ENCODE measurements at regions not wholly inside any gene's neighbourhood (a gene's known extent, or its start where the extent isn't known, plus 50 kb on each side); places are given as distances from the start of the nearest gene placed in this dataset.
A peak's percentile ranks its signal among the peaks of the same experiment; 100 is the strongest.

DNA sequence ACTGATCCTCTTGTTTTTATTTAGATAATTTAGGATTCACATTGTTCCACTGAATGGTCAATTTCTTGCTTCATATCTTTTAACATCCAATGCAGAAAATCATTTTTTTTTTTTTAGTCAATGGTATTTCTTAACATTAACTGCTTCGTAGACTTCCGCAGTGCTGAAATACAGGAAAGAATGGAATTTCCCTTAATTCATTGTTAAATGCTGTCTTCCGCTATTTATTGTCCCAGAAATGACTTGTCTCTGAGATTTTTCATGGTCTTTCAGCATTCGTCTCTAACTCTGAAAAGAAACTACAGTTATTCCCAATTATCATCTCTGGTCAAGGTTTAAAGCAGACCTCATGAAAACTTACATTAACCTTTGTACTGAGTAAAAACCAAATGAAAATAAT lies 1029.1 kb upstream of the MANEA start:
- DNase-seq (ENCODE audit: low read depth in 2 of 2): peak; percentile 11 to 41

DNA sequence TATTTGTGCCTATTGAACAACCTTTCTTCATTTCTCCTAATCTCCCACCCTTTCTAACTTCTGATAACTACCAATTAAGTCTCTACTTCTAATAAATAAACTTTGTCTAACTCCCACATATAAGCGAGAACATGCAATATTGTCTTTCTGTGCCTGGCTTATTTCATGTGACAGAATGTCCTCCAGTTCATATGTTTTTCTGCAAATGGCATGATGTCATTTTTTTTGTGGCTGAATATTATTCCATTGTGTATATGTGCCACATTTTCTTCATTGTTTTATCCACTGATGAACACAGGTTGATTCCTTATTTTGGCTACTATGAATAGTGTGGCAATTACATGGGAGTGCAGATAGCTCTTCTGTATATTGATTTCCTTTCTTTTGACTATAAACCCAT lies 1041.5 kb upstream of the MANEA start:
- no peak for DNase-seq (ENCODE audit: low read depth in 2 of 2)

DNA sequence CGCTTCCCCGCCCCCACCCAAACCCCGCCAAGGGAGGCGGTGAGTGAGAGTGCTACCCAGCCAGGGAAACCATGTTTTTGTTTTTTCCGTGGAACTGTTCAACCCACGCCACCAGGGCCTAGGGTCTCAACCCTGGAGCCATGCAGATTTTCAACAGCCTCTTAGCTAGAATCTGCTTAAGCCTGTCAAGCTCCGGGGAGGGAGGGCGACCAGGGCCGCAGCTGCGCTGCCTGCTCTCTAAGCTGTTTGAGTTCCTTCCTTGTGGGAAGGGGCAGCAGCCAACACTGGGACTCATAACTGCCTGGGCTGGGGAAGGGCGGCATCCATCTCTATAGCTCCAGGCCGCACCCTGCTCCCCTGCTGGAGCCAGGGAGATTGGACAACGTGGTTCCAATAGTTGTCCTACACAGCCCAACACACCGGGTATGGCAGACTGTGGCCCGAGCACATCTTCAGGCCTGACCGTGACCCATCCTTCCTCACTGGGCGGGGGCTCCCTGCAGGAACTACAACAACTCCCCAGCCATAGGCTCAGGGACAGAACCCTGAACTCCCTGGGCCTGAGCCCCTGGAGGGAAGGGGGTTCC lies 1065.7 kb upstream of the MANEA start:
- no peak for DNase-seq (ENCODE audit: low read depth in 2 of 2)

DNA sequence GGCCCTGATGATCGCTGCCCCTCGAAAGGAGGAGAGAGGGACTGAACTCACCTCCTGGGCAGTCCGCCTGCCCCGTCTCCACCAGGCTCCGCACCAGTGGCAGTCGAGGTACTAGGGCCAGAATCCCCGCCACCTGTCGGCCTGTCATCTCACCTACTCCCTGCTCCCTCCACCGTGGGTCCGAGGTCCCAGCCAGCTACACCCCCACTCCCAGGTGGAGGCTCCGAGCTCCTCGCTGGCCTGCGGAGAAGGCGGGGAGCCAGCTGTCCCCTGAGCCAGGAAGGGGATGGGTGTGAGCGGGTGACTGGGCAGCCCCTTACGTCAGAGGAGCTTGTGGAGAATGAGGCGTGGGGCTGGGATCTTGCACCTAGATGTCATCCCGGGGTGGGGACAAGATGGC lies 1066.5 kb upstream of the MANEA start:
- no peak for DNase-seq (ENCODE audit: low read depth in 2 of 2)

DNA sequence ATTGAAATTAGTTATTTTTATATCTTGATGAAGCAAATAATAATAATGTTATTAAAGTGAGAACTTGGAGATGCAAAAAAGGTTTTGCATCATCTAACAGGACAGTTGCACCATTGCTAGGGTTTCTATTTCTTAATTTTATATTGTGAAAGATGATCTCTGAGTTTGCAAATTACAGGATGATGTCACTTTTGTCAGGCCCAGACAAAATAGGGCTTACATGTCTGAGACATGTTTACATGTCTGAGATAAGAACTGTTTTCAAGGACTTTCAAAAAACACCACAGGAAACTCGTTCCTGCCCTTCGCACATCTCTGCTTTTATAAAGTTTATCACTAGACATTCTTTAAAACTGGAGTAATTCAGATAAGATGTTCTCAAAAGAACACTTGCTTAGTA lies 1075.8 kb upstream of the MANEA start:
- no peak for DNase-seq (ENCODE audit: low read depth in 2 of 2)

DNA sequence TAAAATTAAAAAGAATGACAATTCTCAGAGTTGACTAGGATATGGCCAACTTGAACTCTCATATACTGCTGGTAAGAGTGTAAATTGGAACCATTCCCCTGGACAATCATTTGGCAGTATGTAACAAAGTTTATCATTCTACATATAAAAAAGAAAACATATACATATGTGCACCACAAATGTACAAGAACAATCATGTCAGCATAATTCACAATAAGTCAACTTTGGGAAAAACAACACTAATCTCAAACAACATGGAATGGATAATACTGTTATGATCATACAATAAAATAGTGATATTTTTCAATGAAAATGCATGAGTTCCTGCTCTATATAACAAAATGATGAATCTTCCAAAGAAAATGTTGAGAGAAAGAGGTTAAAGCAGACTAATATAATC lies 1078.7 kb upstream of the EPHA7 start:
- no peak for DNase-seq (ENCODE audit: low read depth in 2 of 2)

DNA sequence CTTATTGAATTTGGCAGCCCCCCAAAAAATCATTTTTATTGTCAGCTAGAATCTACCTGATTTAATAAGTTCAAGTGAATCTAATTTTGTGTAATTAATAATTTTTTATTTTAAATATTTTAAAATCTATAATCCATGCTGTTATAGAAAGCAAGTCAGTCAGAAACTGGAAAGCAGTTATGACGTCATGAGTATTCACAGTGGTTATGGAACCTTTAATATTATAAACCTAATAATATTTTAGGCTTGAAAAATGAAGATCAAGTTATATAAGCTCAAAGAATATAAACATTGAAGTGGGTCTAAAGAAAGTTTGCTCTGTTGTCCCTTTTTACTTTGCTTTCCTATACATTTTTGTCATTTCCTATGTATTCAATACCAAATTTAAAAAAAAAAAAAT lies 1075.1 kb upstream of the EPHA7 start:
- no peak for DNase-seq (ENCODE audit: low read depth in 2 of 2)

DNA sequence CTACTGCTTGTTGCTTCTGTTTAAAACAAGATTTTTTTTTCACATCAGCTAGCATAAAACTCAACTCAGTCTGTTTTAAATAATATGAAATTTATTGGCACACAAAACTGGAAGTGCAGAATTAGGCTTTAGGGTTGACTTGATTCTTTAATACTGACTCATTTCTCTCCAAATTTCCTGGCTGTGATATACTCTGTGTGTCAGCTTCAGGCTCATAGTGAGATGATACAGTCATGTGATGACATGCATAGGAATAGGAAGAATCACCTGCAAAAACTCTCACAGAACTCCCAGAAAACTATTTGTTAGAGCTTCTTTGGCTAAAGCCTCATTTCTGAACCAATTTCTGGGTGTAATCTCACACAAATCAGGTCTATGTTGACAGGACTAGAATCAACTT lies 1068.0 kb upstream of the EPHA7 start:
- no peak for DNase-seq (ENCODE audit: low read depth in 2 of 2)

DNA sequence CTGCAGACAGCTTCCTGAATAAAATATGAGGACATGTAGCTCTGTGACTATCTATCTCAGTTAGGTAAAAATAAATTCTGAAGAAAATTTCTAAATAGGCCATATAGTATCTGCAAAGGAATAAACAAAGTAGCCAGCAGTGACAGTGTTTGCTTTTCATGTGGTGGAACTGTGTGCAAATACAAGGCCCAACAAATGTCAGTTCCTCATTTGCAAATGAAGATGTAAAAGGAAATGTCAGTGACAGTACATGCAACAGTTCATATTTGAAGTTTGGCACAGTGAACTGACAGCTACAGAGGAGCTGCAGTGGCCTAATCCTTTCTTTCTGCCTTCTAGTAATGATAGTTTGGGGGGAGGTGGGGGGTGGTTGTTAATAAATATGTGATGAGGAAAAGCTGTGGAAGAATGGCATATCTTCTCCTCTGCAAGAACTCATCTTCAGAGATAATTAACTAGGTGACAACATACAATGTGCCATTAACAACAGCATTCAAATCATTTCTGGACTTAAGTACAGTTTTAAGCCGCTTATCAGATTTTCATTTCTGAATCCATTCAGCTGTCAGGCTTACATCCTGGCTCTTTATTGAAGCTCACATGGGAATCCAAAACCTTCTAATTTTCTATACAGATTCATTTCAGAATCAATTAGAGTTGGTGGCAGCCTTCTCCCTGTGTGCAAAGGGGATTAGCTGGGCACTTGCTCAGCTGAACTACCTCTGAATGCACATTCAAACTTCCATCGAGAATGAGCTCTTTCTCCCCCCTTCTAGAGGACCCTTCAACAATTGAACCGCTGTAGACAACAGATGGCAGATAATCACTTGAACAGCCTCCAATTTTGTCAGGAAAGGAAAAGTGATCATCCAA lies 1059.0 kb upstream of the EPHA7 start:
- no peak for DNase-seq (ENCODE audit: low read depth in 2 of 2)

DNA sequence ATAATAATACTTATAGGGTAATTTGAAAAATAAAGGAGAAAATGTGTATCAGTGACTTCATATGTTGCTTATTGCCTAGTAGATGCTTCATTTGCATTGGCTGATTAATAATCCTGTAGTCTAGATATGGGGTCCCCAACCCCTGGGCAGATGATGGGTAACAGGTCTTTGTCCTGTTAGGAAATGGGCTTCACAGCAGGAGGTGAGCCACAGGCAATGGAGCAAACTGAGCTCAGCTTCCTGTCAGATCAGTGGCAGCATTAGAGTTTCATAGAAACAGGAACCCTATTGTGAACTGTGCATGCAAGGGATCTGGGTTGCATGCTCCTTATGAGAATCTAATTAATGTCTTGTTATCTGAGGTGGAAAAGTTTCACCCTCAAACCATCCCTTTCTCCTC lies 1049.5 kb upstream of the EPHA7 start:
- DNase-seq (ENCODE audit: low read depth in 2 of 2): no peak

DNA sequence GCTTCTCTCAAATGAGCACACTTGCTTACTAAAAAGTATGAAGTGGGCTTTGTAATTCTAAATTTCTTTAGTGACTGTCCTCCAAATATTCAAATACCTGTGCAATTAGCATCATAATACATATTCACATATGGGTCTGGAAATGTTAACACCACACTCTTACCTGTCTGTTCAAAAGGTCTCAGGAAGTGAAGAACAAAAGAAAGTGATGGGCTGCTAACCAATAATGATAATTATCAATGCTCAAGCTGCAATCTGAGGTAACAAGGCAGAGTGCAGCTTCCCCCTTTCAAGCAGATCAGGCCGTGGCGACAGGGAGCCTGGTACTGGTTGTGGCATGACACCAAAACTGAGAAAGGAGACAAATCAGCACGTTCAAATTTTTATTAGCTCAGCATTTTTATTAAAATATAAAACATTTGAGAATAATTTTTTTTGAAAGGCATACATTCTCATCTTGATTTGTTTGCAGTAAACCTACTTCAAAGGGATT lies 1044.7 kb upstream of the EPHA7 start:
- DNase-seq (ENCODE audit: low read depth in 2 of 2): no peak

DNA sequence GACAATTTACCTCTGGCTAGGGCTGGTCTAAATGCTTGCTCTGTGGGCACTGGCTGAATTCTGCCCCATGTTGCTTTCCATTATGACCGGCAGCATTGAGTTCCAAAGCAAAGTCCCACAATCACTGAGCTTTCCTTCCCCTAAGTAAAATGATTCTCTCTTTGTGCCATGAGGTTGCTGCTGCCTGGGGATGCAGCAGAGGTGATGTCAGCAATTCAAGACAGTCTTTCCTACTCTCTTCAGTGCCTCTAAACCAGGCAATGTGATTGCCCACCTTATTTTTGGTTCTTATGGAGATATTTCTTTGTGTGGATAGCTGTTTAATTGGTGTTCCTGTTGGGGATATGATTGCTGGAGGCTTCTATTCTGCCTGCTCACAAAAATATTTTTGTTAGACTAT lies 1043.9 kb upstream of the EPHA7 start:
- no peak for DNase-seq (ENCODE audit: low read depth in 2 of 2)

DNA sequence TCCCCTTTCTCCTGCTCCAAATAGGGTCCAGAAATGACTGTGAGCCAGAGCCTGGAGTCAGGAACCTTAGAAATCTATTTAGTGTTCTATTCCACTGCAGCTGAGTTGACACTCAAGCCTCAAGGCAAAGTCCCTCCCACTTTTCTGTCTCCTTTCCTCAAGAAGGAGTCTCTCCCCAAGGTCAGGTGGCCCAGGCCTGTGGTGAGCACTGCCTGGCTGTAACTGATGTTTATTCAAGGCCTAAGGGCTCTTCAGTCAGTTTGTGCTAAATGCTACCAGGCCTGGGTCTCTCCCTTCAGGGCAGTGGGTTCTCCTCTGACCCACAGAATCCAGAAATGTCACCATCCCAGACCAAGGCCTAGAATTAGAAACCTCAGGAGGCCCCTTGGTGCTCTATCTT lies 1042.9 kb upstream of the EPHA7 start:
- no peak for DNase-seq (ENCODE audit: low read depth in 2 of 2)

DNA sequence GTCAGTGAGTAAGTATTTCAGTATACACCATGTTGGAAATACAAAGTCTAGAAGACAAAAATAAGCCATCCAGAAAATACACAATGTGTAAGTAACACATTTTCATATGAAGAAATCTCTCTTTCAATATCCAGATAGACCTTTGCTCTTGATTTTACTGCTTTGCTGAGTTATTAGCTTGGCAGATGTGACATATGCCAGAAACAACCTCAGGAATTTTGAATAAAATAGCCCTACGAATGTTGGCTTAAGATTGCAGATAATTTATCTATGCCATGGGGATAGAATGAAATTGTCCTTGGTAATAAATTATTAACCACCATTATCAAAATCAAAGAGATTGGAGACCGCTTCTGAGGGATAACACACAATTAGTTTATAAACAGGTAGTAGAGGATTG lies 1036.9 kb upstream of the EPHA7 start:
- no peak for DNase-seq (ENCODE audit: low read depth in 2 of 2)

DNA sequence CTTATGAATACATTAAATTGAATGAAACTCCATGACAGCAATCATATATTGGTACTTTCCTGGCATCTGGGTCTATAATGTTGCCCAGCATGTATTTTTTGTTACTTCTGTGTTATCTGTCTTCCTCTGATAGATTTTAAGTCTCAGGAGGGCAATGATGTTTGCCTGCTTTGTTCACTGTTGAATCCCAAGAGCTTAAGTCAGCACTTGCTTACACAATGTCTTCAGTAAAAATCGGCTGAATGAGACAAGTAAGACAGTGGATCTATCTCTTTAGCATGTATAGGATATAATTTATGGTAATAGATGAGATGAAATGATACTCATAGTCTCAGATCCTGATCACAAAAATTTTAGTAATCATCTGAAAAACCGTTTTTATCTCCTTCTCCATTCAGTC lies 1034.9 kb upstream of the EPHA7 start:
- DNase-seq (ENCODE audit: low read depth in 2 of 2): no peak

DNA sequence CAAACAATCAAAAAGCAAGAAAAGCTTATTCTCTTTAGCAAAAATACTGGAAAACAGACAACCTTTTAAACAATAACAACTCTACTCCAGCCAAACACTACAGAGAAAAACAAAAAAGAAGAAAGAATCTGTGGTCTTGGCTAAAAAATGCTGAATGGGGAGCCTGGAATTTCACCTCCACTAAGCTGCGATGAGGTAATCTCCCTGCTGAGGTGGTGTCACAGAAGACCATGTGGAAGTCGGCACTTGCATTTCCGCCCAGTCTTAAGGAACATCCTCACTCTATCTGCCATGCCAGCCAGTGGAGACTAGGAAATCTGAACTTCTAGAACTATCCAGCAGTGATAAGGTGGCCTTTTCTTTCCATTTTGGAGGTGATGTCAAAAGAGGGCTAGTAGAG lies 1026.8 kb upstream of the EPHA7 start:
- no peak for DNase-seq (ENCODE audit: low read depth in 2 of 2)

DNA sequence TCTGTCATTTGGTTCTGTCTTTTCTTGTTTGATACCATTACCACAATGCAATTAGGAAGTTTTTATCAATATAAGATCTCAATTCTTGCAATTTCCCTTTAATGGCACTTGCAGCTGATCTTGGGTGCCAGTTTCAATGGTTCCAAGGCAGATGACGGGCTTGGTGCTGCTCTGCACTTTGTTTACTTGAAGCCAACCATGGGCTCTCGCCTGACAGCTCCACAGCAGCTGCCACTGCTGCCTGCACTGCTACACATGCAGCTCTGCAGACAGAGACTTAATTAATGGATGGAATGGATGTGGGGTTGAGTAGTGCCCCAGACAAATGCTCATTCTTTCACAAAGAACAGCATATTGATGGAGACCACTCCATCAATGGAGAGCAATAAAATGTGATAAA lies 1024.3 kb upstream of the EPHA7 start:
- no peak for DNase-seq (ENCODE audit: low read depth in 2 of 2)

DNA sequence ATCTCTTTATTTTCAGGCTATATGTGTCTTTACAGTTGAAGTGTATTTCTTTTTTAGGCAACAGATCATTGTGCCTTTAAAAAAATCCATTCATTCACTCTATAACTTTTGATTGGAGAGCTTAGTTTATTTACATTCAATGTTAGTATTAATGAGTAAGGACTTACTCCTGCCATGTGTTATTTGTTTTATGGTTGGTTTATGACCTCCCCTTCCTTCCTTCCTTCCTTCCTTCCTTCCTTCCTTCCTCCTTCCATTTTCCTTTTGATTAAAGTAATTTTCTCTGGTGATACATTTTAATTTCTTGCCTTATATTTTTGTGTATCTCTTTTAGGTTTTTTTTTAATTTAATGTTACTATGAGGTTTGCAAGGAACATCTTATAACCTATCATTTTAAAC lies 1005.3 kb upstream of the EPHA7 start:
- no peak for DNase-seq (ENCODE audit: low read depth in 2 of 2)

DNA sequence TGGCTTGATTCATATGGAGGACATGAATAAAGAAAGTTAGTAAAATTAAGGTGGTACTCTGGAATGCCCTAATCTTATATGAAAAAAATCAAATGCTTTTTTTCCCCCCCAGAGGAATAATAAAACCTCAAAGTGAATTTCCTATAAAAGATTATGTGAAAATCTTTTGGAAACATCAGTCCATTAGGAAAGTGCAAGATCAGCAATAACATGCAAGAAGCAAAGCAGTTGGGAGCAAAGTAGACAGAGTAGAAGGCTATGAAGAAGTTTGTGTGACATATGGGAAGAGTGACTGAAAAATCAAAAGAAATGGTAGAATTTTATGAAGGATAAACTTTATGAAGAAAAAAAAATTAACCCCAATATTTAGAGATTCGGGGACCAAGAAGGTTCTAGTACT lies 998.0 kb upstream of the EPHA7 start:
- DNase-seq (ENCODE audit: low read depth in 2 of 2): no peak

DNA sequence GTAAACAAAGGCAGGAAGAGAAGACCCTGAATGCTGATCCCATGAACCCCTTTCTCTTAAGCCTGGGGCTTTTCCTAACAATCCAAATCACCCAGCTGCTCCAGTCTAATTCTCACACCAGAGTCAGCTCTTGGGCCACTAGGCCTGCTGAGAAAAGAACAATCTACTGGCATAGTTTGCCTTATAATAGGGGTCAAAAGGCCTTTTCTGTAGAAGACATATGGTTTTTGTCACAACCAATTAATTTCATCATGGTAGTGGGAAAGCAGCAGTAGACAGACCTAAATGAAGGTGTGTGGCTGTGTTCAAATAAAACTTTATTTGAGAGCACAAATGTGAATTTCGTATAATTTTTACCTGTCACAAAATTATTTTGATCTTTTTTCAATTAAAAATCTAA lies 994.7 kb upstream of the EPHA7 start:
- DNase-seq (ENCODE audit: low read depth in 2 of 2): no peak

DNA sequence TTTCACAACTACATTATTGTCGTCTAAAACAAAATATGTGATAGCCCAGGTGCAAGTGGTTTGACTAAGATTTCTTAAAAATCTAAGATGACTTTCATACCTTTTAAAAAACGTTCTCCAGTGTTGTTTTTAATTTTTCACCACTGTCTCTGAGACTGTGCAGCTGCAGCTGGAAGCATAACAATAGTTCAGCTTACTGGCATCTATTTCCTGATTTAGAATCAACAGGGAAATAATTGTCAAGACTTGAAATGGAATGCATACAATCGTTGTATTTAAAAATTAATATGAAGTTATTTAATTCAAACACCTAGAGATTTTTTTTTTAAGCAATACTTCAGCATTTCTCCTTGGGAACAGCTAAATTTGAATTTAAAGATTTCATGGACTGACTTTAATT lies 982.0 kb upstream of the EPHA7 start:
- DNase-seq (ENCODE audit: low read depth in 2 of 2): no peak

DNA sequence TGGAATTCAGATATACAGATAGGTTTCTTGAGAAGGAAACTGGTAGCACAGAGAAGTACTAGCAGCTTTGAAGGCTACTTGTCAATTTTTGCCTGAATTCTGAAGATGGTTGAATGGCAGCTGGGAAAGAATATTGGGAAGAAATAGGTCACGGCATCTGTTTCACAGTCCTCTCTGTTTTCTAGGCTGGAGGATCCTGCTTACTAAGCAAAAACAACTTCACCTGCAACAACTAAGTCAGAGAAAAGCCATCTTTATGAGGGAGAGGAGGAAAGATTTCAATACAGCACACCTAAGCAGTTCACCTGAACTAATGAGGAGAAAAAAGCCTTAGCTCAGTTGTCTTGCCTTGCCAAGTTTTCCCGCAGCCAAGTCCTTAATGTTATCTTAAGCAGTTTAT lies 975.5 kb upstream of the EPHA7 start:
- no peak for DNase-seq (ENCODE audit: low read depth in 2 of 2)

DNA sequence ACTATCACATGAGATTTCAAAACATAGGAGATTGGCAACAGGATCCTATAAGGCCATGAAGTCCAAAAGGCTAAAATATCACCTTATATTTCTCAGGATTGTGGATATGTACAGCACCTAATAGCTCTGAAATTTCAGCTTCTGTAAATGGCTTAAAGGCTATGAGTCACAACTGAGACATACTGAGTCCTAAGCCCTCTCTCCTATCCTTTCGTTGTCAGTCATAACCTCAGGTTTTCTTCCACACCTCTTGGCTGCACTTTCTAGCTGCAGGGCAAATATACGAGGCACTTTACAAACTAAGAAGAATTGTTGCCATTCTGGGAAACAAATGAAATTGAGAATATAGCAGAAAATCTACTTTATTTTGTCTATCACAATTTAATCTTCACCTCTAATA lies 969.9 kb upstream of the EPHA7 start:
- DNase-seq (ENCODE audit: low read depth in 2 of 2): no peak
